HepG2 (cell line): ENCODE measurements at regions not wholly inside any gene's neighbourhood (a gene's known extent, or its start where the extent isn't known, plus 50 kb on each side); places are given as distances from the start of the nearest gene placed in this dataset.

Experiments
- DMAP1 ChIP-seq: IDR thresholded peaks from 2 replicates; pipeline ENCODE4 v1.6.1; 2016
- HIVEP1 ChIP-seq: sonication (generic); formaldehyde crosslinking; IDR thresholded peaks from 2 replicates; pipeline ENCODE4 v1.4.0; 2020; ENCODE audit warnings: mild to moderate bottlenecking, missing genetic modification reagents
- KDM5A ChIP-seq: fragments of 200-600 bp; sonication (generic); IDR thresholded peaks from 2 replicates; pipeline ENCODE4 v1.7.0; 2018; ENCODE audit warnings: antibody characterized with exemption, mild to moderate bottlenecking, low read length, borderline replicate concordance
- MXD4 ChIP-seq: IDR thresholded peaks from 2 replicates; pipeline ENCODE4 v1.6.1; 2016; ENCODE audit warnings: mild to moderate bottlenecking, missing biosample characterization, missing genetic modification reagents
- MZF1 ChIP-seq: sonication (generic); formaldehyde crosslinking; IDR thresholded peaks from 2 replicates; pipeline ENCODE4 v1.8.1; 2023; ENCODE audit warnings: mild to moderate bottlenecking, missing genetic modification reagents, borderline replicate concordance
- NFKB2 ChIP-seq: sonication (generic); formaldehyde crosslinking; IDR thresholded peaks from 2 replicates; pipeline ENCODE4 v1.4.0; 2020; ENCODE audit warnings: missing genetic modification reagents, borderline replicate concordance
- PPARG ChIP-seq: conservative IDR thresholded peaks from 2 replicates; pipeline ENCODE4 v1.6.1; 2016; ENCODE audit warnings: missing biosample characterization, missing genetic modification reagents
- PRMT3 ChIP-seq: sonication (generic); formaldehyde crosslinking; IDR thresholded peaks from 2 replicates; pipeline ENCODE4 v1.8.1; 2022; ENCODE audit warnings: low read depth, mild to moderate bottlenecking, moderate library complexity, missing genetic modification reagents, borderline replicate concordance
- SSRP1 ChIP-seq: IDR thresholded peaks from 2 replicates; pipeline ENCODE4 v1.6.1; 2016; ENCODE audit warnings: control low read depth
- TEAD2 ChIP-seq: sonication (generic); formaldehyde crosslinking; IDR thresholded peaks from 2 replicates; pipeline ENCODE4 v1.9.0; 2021; ENCODE audit warnings: missing genetic modification reagents
- ZNF207 ChIP-seq: fragments of 450-650 bp; IDR thresholded peaks from 2 replicates; pipeline ENCODE4 v1.6.1; 2016; ENCODE audit warnings: antibody characterized with exemption, borderline replicate concordance
- ZNF446 ChIP-seq: sonication (generic); formaldehyde crosslinking; IDR thresholded peaks from 2 replicates; pipeline ENCODE4 v1.5.0; 2020; ENCODE audit warnings: mild to moderate bottlenecking, missing genetic modification reagents
- ZNF552 ChIP-seq: sonication (generic); formaldehyde crosslinking; IDR thresholded peaks from 2 replicates; pipeline ENCODE4 v1.9.0; 2022; ENCODE audit warnings: missing genetic modification reagents, mild to moderate bottlenecking, borderline replicate concordance
- ZNF616 ChIP-seq: sonication (generic); formaldehyde crosslinking; IDR thresholded peaks from 2 replicates; pipeline ENCODE4 v1.5.0; 2020; ENCODE audit warnings: low read depth, mild to moderate bottlenecking, missing genetic modification reagents
- ZNF850 ChIP-seq: sonication (generic); formaldehyde crosslinking; conservative IDR thresholded peaks from 2 replicates; pipeline ENCODE4 v1.9.0; 2021; ENCODE audit warnings: mild to moderate bottlenecking, missing genetic modification reagents
- TF ChIP-seq, protein P1 (sequence below): sonication (generic); formaldehyde crosslinking; IDR thresholded peaks from 2 replicates; pipeline ENCODE4 v1.4.0; 2020; ENCODE audit warnings: missing genetic modification reagents
- TF ChIP-seq, protein P2 (sequence below): IDR thresholded peaks from 2 replicates; pipeline ENCODE4 v1.6.1; 2016; ENCODE audit warnings: control low read depth
- TF ChIP-seq, protein P3 (sequence below): sonication (generic); formaldehyde crosslinking; conservative IDR thresholded peaks from 2 replicates; pipeline ENCODE4 v1.8.0; 2022; ENCODE audit warnings: missing genetic modification reagents
- TF ChIP-seq, protein P4 (sequence below): sonication (generic); formaldehyde crosslinking; IDR thresholded peaks from 2 replicates; pipeline ENCODE4 v1.4.0; 2020; ENCODE audit warnings: missing genetic modification reagents, borderline replicate concordance
- TF ChIP-seq, protein P5 (sequence below): sonication (generic); formaldehyde crosslinking; IDR thresholded peaks from 2 replicates; pipeline ENCODE4 v1.4.0; 2020; ENCODE audit warnings: missing genetic modification reagents

DNA sequence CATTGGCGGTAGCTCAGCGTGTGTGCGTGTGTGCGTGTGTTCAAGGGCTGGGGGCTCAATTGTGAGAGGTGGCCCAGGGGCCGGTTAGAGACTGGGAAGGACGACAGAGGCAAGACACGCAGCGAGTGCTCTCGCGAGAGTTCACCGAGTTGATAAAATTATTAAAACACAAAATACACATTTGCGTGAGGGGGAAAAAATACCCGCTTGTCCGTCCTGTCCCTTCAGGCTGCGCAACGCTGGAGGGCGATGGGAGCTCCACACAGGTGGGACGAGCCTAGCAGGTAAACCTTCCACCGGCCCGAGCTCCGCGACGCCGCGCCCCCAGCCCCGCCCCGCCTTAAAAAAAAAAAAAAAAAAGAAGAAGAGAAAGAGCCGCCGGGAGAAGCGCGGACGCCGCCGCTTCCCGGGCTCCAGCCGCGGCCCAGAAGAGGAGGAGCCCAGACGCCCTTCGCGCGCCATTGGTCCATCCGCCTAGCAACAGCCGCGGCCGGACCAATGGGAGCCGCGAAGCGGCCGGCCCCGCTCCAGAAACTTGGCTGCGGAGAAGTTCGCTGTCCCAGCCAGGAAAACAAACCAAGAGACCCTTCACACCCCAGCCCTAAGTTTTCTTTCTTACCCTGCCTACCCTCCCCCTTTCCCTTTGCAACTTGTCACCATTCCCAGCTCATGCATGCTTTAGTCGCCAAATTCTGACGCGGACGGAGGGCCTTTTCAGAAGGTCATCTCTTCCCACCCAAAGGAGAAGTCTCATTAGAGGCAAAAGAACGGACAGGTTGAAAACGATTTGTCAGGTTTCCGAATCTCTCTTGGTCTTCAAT lies 169.9 kb upstream of the MAF start (continued):
- TF ChIP-seq, protein P1, sequence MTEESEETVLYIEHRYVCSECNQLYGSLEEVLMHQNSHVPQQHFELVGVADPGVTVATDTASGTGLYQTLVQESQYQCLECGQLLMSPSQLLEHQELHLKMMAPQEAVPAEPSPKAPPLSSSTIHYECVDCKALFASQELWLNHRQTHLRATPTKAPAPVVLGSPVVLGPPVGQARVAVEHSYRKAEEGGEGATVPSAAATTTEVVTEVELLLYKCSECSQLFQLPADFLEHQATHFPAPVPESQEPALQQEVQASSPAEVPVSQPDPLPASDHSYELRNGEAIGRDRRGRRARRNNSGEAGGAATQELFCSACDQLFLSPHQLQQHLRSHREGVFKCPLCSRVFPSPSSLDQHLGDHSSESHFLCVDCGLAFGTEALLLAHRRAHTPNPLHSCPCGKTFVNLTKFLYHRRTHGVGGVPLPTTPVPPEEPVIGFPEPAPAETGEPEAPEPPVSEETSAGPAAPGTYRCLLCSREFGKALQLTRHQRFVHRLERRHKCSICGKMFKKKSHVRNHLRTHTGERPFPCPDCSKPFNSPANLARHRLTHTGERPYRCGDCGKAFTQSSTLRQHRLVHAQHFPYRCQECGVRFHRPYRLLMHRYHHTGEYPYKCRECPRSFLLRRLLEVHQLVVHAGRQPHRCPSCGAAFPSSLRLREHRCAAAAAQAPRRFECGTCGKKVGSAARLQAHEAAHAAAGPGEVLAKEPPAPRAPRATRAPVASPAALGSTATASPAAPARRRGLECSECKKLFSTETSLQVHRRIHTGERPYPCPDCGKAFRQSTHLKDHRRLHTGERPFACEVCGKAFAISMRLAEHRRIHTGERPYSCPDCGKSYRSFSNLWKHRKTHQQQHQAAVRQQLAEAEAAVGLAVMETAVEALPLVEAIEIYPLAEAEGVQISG (CRISPR knock-in tag) = no peak
- TF ChIP-seq ZNF850 (no peak), ZNF446 (CRISPR knock-in tag) (no peak), PRMT3 (CRISPR knock-in tag) (no peak), TEAD2 (CRISPR knock-in tag) (no peak), ZNF552 (CRISPR knock-in tag) (no peak), DMAP1 (CRISPR knock-in tag) (no peak; the same call in 1 of the 2 replicates), MZF1 (no peak), KDM5A (no peak), NFKB2 (CRISPR knock-in tag) (no peak), HIVEP1 (CRISPR knock-in tag) (no peak), PPARG (CRISPR knock-in tag) (no peak), SSRP1 (CRISPR knock-in tag) (no peak), ZNF616 (CRISPR knock-in tag) (no peak), ZNF207 (no peak), MXD4 (no peak)
- TF ChIP-seq, protein P2, sequence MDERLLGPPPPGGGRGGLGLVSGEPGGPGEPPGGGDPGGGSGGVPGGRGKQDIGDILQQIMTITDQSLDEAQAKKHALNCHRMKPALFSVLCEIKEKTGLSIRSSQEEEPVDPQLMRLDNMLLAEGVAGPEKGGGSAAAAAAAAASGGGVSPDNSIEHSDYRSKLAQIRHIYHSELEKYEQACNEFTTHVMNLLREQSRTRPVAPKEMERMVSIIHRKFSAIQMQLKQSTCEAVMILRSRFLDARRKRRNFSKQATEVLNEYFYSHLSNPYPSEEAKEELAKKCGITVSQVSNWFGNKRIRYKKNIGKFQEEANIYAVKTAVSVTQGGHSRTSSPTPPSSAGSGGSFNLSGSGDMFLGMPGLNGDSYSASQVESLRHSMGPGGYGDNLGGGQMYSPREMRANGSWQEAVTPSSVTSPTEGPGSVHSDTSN (CRISPR knock-in tag) = no peak
- TF ChIP-seq, protein P3, sequence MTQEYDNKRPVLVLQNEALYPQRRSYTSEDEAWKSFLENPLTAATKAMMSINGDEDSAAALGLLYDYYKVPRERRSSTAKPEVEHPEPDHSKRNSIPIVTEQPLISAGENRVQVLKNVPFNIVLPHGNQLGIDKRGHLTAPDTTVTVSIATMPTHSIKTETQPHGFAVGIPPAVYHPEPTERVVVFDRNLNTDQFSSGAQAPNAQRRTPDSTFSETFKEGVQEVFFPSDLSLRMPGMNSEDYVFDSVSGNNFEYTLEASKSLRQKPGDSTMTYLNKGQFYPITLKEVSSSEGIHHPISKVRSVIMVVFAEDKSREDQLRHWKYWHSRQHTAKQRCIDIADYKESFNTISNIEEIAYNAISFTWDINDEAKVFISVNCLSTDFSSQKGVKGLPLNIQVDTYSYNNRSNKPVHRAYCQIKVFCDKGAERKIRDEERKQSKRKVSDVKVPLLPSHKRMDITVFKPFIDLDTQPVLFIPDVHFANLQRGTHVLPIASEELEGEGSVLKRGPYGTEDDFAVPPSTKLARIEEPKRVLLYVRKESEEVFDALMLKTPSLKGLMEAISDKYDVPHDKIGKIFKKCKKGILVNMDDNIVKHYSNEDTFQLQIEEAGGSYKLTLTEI (CRISPR knock-in tag) = no peak
- TF ChIP-seq, protein P4, sequence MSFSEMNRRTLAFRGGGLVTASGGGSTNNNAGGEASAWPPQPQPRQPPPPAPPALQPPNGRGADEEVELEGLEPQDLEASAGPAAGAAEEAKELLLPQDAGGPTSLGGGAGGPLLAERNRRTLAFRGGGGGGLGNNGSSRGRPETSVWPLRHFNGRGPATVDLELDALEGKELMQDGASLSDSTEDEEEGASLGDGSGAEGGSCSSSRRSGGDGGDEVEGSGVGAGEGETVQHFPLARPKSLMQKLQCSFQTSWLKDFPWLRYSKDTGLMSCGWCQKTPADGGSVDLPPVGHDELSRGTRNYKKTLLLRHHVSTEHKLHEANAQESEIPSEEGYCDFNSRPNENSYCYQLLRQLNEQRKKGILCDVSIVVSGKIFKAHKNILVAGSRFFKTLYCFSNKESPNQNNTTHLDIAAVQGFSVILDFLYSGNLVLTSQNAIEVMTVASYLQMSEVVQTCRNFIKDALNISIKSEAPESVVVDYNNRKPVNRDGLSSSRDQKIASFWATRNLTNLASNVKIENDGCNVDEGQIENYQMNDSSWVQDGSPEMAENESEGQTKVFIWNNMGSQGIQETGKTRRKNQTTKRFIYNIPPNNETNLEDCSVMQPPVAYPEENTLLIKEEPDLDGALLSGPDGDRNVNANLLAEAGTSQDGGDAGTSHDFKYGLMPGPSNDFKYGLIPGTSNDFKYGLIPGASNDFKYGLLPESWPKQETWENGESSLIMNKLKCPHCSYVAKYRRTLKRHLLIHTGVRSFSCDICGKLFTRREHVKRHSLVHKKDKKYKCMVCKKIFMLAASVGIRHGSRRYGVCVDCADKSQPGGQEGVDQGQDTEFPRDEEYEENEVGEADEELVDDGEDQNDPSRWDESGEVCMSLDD (CRISPR knock-in tag) = no peak
- TF ChIP-seq, protein P5, sequence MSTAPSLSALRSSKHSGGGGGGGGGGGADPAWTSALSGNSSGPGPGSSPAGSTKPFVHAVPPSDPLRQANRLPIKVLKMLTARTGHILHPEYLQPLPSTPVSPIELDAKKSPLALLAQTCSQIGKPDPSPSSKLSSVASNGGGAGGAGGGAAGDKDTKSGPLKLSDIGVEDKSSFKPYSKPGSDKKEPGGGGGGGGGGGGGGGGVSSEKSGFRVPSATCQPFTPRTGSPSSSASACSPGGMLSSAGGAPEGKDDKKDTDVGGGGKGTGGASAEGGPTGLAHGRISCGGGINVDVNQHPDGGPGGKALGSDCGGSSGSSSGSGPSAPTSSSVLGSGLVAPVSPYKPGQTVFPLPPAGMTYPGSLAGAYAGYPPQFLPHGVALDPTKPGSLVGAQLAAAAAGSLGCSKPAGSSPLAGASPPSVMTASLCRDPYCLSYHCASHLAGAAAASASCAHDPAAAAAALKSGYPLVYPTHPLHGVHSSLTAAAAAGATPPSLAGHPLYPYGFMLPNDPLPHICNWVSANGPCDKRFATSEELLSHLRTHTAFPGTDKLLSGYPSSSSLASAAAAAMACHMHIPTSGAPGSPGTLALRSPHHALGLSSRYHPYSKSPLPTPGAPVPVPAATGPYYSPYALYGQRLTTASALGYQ (CRISPR knock-in tag) = no peak
